Ovary (tissue), 3 donors: ENCODE measurements at regions not wholly inside any gene's neighbourhood (a gene's known extent, or its start where the extent isn't known, plus 50 kb on each side); places are given as distances from the start of the nearest gene placed in this dataset.

ENCODE experiments used
- EP300 ChIP-seq: sonication (generic); formaldehyde crosslinking; IDR thresholded peaks from one replicate; pipeline ENCODE4 v1.6.1; 2017; ENCODE audit warnings: antibody characterized with exemption
- TF ChIP-seq, protein P1 (sequence below), 3 donors: fragments of 450-650 bp in 2 of 3; fragments of 200-600 bp in 1 of 3; IDR thresholded peaks; one replicate each; pipeline versions ENCODE4 v1.5.1 to v1.8.0; 2016 to 2022; ENCODE audit warnings: antibody characterized with exemption in 3 of 3, mild to moderate bottlenecking in 1 of 3
- donor health status: DM: no; HTN: no; CAD: no.

DNA sequence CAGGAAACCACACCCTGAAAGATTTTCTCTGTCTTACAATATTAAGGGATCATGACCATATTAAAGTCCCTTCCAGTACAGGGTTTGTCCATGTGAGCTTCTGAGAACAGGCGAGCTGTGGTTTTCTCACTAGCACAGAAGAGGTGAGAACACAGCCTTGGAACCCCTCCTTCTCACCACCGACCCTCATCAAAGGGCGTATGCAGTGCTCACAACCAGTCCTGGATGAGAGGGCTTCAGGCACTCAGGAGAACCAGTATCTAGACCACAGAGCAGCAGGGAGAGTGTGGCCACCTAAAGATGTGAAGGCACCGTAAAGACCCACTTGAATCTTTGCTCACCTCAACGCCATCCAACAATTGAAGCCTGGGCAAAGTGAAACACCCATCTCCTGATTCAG lies 397.0 kb downstream of the ETS1 start:
- TF ChIP-seq, protein P1, sequence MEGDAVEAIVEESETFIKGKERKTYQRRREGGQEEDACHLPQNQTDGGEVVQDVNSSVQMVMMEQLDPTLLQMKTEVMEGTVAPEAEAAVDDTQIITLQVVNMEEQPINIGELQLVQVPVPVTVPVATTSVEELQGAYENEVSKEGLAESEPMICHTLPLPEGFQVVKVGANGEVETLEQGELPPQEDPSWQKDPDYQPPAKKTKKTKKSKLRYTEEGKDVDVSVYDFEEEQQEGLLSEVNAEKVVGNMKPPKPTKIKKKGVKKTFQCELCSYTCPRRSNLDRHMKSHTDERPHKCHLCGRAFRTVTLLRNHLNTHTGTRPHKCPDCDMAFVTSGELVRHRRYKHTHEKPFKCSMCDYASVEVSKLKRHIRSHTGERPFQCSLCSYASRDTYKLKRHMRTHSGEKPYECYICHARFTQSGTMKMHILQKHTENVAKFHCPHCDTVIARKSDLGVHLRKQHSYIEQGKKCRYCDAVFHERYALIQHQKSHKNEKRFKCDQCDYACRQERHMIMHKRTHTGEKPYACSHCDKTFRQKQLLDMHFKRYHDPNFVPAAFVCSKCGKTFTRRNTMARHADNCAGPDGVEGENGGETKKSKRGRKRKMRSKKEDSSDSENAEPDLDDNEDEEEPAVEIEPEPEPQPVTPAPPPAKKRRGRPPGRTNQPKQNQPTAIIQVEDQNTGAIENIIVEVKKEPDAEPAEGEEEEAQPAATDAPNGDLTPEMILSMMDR (IDR thresholded peaks at IDR 0.05), result no peak
- TF ChIP-seq EP300, result no peak
